ENCODE measurements at regions not wholly inside any gene's neighbourhood (a gene's known extent, or its start where the extent isn't known, plus 50 kb on each side); places are given as distances from the start of the nearest gene placed in this dataset.
"Not testable (repeated sequence)": the region's sequence is repeated elsewhere in the genome, so short reads cannot be mapped to it uniquely, and the experiment has no call there.

DNA sequence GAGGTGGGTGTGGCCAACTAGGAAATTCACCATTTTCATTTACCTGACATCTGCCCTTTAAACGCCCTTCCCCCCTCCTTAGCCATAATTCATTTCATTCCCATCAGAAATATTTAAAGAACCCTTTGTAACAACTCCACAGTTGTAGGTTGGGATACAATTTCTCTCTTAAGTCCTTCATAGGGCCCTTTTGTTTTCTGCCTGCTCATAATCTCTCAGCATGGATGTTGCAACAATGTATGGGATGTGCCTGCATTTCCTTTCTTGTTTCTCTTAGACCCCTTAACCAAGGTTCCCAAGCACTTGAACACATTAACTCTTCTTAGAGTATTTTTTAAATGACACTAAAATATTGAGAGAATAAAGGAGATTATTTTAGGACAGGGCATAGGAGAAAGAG is 51.7 kb upstream of the MYO10 start:
- no peak for DNase-seq

DNA sequence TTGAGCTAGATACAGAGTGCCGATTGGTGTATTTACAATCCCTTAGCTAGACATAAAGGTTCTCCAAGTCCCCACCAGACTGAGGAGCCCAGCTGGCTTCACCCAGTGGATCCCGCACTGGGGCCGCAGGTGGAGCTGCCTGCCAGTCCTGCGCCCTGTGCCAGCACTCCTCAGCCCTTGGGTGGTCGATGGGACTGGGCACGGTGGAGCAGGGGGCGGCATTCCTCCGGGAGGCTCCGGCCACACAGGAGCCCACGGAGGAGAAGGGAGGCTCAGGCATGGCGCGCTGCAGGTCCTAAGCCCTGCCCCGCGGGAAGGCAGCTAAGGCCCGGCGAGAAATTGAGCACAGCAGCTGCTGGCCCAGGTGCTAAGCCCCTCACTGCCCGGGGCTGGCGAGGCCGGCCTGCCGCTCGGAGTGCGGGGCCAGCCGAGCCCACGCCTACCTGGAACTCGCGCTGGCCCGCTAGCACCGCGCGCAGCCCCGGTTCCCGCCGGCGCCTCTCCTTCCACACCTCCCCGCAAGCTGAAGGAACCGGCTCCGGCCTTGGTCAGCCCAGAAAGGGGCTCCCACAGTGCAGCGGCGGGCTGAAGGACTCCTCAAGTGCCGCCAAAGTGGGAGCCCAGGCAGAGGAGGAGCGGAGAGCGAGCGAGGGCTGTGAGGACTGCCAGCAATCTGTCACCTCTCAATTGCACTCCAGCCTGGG is 54.9 kb upstream of the MYO10 start:
- not testable (repeated sequence) for DNase-seq

DNA sequence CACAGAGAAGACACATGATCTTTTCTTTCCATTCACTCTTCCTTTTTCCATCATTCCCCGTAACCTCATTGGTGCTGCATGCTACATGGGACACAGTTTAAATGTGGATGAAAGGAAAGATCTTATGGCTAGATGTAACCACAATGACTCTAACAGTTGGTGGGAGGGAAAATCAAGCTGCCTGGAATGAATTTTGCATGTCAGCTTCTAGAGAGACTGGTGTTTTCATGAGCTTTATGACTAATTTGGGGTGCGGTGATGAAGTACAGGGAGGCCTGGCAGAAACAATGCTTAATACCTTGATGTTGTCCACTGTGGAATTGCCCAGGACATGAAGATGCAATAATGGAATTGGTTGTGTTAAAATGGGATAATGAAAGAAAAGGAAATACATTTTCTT is 55.9 kb upstream of the MYO10 start:
- no peak for DNase-seq

DNA sequence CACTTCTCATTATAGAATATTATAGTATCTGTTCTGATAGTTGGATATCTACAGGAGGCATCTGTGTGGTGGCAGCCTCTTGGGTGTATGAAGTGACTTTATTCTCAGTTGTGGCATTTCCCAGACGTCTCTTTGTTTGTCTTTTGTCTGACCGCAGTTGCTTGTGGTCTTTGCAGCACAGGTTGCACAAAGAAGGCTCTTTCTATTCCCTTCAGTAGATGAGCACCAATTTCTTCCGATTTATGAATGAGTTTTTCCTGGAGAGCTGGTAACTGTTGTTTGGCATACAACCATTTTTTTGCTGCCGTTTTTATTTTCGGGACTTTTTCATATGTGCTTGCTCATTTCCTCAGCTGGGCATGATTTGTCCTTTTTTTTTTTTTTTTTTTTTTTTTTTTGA is 56.4 kb upstream of the MYO10 start:
- DNase-seq = no peak

DNA sequence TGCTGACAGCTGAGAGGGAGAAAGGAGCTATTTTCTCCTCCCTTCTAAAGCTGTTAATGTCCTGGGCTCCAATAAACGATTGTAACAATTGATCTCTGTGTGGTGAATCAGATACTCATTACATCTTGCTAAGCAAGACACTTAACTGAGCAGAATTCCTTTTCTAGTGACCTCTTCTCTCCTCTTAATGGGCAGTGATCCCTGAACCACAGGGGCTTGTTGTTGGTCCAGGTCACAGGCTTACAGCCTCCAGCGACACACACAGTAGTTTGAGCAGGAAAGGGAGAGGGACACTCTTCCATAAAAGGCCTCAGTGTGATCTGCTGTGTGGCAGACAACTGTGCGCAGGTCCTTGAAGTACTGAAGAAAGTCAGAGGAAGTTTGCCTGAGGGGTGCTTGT is 58.5 kb upstream of the MYO10 start:
- peak; percentile 15 for DNase-seq

DNA sequence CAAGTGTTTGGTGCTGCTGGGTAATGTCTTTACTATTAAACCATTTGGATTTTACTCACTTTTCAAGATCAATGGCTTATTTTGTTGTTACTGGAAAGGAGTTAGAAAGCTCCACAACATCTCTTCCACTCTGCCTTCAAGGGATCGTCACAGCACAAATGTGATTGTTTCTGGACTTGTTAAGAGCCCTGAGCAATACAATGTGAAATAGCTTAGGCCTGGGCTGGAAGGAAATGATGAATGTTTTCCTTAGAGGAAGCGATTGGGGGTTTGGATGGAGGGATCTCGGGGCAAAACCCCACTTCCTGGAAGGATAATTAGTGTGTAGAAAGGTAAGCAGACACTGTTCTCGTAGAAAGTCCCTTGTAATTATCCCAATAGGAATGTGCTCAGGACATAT is 59.3 kb upstream of the MYO10 start:
- no peak for DNase-seq

DNA sequence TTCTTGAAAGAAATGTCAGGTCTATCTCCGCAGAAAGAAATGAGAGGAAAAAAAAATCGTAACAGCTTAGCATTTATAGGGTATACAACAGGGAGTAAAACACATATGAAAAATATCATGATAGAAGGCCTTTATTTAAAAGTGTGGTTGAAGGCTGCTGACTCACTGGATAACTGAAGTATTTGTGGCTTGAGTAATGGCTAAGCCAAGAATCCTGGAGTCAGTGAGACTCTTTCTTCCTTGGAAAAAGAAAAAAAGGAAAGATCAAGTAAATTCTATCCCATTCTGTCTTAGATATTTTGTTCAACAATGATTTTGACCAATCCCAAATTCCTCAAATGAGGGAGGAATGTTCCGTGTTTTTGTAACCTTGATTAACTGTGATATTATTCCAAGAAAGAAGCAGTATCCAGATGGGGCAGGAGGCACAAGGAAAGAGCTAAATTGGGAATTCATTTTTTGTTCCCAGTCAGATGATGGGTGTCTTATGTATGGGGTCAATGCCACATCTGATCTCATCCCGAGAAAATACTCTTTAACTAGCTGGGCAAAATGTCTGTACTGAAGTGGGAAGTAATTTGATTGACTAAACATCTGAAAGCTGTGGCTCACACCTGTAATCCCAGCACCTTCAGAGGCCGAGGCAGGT is 64.3 kb upstream of the MYO10 start:
- DNase-seq = peak; percentile 45

DNA sequence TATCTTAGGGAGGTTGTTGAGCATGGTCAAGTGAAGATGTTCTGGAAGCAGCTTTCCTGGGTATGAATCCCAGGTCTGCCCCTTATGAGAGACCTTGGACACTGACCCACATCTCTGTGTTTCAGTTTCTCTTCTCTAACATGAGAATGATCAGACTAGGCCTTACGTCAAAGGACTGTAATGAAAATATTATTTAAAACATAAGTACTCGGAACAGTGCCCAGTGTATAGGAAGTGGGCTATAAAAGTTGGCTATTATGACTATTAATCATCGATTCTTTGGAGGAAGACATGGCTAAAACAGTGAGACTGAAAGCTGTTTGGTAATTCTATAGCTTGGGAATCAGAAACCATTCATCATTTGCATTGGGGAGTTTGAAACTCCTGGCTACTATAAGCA is 65.3 kb upstream of the MYO10 start:
- no peak for DNase-seq

DNA sequence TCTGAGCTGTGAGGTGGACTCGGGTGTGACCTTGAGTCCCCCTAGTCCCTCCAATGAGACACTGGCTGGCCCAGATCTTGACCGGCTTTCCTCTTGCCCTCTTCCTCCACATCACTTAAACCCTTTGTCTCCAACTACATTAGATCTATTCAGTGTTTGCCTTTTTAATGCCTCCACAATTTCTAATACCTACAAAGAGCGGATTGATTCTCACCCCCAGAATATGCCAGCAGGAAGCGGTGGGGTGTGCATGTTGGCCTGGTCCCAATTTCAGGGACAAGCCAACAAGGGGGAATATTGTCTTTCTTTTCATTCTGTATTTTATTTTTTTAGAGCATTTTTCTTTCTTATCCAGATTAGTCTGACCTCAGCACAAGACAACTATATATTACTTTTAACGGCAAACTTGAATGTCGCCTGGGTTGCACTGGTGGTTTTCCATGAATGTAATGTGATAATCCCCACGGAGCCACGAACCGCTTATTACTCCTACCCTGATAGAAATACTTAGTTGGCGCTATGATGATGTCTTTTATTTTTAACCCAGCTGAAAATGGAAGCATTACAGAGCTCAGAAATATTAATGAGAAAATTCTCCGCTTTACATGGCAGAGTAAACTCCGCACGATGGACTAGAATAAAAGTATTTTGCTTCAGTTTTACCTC is 68.5 kb upstream of the MYO10 start:
- no peak for DNase-seq

DNA sequence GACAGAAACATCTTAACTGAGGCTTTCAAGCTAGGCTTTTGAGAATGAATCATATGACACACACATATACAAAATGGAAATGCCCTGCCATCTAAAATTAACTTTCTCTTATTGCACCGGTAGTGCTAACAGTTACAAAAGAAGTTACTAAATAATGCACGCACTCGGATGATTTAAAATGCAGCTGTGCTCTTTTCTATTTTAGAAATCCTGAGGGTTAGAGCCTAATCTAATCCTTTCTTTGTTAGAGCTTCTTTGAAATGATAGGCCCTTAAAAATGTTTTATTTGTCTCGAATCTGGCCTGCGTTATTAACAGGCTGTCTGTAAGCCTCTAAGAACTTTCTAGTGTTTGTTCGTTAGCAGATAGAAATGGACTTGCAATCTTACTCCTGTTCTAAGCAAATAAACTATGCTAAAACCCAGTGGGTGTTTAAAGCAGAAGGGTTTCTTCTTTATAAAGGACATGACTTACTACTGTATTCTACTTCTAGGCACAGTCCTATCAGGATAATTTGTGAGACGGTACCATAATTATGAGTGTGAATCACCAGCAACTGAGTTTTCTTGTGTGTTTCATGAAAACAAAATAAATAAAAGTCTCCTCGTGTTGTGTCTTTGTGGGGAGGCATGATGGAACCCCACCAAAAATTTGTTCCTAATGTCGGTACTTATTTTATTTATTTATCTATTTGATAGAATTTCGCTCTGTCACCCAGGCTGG is 69.2 kb upstream of the MYO10 start:
- DNase-seq = no peak

DNA sequence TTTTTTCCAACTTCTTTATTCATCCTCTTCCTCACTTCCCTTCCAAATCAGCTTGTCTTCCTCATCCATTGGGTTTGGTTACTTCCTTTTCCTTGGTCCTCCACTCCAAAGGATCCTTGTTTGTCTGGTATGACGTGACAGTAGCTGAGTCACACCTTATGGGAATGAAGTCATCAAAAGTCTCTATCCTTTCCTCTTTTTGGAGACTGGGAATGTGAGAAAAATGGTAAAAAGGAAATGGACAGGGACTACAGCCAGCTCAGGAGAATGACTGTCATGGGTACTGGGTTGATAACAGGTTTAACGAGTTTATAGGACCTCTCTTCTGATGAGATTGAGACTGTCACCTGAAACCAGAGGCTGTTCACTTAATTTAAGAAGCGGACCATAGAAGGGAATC is 76.2 kb upstream of the MYO10 start:
- no peak for DNase-seq

DNA sequence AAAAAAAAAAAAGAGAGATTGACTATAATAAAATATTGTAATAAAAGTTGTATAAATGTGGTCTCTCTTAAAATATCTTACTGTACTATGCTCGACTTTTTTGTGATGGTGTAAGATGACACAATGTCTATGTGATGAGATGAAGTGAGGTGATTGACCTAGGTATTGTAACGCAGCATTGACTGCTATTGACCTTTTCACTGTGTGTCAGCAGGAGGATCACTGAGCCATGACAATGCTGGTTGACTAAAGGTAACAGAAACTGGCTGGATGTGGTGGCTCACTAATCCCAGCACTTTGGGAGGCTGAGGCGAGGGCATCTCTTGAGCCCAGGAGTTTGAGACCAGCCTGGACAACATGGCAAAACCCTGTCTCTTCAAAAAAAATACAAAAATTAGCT is 78.6 kb upstream of the MYO10 start:
- DNase-seq = no peak

DNA sequence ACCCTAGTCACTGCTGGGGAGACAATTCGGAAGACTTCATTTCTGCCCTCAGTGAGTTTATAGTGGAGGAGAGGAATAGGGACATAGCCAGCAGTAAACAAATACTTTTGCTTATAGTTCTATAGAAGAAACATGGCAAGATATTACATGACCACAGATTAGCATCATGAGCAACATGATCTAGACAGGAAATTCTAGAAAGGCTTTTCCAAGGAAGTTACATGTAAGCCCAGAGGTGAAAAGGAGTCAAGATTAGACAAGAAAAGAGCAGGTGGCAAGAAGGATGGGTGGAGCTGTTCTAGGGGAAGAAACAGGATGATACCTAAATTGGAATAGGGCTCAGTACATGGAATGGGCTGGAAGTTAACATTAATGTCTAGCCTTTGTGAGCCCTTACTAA is 82.8 kb upstream of the MYO10 start:
- no peak for DNase-seq

DNA sequence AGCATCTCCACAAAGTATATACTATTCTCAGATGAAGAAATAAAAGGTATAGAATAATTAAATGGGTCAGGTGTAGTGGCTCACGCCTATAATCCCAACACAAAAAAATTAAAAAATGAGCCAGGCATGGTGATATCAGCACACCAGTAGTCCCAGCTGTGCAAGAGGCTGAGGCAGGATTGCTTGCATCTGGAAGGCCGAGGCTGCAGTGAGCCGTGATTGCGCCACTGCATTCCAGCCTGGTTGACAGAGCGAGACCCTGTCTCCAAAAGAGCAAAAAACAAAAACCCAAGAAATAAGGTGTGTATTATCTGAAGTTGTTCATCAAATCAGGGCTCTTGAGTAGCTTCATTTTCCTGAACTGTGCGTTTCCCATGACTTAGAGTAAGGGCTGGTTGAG is 83.2 kb upstream of the MYO10 start:
- no peak for DNase-seq

DNA sequence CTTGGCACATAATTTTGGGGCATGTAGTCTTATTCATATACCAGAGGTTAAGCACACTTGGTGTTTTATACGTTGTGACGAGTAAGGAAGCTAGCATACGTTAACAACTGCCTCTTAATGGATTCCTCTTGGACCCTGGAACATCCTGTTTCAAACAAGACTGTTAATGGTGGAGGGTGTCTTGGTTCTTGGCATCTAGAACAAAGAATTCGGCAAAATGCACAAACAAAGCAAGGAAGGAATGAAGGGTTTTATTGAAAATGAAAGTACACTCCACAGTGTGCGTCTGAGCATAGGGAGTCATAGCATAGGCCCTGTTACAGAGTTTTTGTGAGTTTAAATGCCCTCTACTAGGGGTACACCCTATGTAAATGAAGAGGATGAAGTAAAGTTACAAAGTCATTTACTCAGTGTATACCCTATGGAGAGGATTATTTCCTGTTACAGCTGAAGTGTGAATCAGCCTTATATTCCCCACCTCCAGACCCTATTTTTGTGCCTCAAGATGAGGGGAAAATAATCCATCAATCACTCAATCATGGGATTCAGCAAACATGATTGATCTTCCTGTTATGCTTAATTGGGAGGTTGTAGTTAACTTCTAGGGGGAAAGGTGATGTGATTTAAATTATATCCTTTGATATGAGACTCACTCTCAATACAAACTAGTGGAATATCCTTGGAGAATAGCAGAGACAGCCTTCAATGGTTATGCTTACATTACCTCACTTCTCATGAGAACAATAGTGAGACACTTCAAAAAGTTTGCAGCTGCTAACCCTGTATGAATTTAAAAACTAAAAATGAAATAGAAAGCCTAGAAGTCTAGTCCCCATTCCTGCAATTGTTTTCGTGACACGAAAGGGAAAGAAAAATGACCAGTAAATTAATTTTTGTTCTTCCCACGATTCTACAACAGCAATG is 84.9 kb upstream of the MYO10 start:
- no peak for DNase-seq

DNA sequence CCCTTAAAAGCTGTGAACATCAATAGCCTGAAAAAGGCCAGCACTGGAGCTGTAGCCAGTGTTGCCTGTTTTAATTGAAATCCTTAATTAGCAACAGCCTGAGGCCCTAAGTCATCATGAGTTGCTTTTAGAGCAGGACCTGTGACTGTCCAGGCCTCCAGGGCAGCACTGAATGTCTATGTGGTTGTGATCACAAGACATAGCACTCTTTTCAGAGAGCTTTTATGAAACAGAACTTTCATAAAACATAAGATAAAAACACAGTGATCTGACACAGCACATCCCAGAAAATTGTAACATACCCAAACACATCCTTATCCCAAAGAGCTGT is 85.5 kb upstream of the MYO10 start:
- DNase-seq = no peak

DNA sequence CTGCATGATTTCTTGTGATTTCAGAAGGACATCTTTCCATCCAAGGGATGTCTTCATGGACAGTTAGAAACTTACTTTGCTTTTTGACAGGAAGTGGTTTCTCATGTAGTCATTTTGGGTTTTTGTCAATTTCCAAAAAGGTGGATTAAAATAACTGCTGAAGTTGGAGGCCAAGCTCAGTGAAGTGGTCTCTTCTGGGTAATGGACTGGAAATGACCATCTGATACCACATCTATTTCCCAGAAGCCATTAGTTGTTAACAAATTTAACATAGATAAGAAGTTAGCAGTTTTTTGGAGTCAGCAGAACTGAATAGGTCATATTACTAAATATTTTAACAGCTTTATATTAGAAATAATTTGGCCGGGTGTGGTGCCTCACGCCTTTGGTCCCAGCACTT is 86.2 kb upstream of the MYO10 start:
- no peak for DNase-seq

DNA sequence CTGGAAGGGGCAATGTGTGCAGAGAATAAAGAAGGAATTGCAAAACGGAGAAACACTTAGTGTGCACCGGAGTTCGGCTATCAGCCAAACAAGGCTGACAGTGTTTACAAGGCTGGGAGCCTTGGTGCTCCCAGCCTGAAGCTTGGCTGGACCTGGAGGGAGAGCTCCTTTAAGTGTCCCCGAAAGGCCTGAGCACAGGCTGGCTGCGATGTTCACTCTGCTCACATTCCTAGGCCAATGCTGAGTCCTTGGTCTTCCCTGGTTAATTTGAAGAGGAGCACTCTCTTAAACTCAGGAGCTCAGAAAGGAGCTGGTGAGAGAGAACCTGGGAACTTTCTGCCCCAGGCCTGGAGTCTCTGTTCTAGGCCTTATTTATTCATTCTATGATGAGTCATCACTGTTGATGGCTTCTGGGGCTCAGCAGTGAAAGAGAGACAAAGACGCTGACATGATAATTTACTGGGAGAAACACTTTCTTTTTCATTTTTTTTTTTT is 88.6 kb upstream of the MYO10 start:
- DNase-seq = no peak

DNA sequence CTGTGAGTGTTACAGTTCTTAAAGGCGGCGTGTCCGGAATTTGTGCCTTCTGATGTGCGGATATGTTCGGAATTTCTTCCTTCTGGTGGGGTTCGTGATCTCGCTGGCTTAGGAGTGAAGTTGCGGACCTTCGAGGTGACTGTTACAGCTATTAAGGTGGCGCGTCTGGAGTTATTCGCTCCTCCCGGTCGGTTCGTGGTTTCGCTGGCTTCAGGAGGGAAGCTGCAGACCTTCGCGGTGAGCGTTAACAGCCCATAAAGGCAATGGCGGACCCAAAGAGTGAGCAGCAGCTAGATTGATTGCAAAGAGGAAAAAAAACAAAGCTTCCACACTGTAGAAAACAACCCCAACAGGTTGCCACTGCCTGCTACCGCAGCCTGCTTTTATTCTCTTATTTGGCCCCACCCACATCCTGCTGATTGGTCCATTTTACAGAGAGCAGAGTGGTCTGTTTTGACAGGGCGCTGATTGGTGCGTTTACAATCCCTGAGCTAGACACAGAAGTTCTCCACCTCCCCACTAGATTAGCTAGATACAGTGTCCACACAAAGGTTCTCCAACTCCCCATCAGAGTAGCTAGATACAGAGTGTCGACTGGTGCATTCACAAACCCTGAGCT is 95.7 kb upstream of the MYO10 start:
- not testable (repeated sequence) for DNase-seq

DNA sequence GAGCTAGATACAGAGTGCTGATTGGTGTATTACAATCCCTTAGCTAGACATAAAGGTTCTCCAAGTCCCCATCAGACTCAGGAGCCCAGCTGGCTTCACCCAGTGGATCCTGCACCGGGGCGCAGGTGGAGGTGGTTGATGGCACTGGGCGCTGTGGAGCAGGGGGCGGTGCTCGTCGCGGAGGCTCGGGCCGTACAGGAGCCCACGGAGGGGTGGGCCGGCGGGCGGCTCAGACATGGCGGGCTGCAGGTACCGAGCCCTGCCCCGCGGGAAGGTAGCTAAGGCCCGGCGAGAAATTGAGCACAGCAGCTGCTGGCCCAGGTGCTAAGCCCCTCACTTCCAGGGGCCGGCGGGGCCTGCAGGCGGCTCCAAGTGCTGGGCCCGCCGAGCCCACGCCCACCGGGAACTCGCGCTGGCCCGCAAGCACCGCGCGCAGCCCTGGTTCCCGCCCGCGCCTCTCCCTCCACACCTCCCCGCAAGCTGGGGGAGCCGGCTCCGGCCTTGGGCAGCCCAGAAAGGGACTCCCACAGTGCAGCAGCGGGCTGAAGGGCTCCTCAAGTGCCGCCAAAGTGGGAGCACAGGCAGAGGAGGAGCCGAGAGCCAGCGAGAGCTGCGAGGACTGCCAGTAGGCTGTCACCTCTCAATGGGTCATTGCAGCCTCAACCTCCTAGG is 96.4 kb upstream of the MYO10 start:
- not testable (repeated sequence) for DNase-seq

DNA sequence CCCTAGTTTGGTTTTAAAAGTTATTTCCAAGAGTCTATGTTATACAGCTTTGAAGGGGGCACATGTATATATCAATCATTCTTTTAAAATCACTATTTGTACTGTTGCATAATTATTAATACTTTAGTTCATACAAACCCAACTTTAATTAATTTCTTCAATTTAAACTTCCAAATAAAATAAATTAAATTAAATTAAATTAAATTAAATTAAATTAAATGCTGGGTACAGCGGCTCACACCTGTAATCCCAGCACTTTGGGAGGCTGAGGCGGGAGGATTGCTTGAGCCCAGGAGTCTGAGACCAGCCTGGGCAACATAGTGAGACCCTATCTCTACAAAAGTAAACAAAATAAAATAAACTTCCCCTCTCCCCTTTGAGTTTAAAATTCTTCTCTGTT is 98.9 kb upstream of the MYO10 start:
- DNase-seq = not testable (repeated sequence)

DNA sequence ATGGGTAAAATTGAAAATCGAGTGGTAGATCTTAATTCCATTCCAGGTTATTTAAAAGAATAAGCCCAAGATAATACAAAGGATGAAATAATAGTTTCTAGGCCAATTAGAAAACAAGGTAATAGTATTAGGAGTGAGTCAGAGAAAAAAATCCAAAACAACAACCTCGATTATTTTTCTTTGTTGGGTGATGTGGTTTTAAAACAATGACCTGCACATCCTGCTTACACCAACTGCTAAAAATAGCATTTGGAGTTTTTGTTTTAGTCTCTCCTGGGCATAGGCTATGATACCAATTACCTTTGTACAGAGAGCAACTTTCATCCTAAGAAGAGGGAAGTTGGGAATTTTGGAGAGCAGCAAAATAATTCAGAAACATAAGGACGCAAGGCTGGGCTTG is 101.7 kb upstream of the MYO10 start:
- DNase-seq = no peak

Data from eye (tissue), 1 donor.